GM12878 (cell line): ENCODE measurements at regions not wholly inside any gene's neighbourhood (a gene's known extent, or its start where the extent isn't known, plus 50 kb on each side); places are given as distances from the start of the nearest gene placed in this dataset.

ENCODE experiments used
- ATAC-seq: fragments of 200-7000 bp; cut with Tn5 transposase; 3 replicates; pipeline ENCODE4 v1.9.1; 2020; ENCODE audit warnings: mild to moderate bottlenecking, moderate library complexity
- BruUV-seq: library from RNA; stranded (reverse); fragments of 400-500 nt; replicated peaks from 2 replicates; lab custom pipeline; 2021; lab: Mats Ljungman, UMichigan
- CTCF ChIA-PET: fragments of 300-600 bp; sonication (Branson Sonifier 250); formaldehyde crosslinking; extraction: SDS; loops from one replicate; lab custom pipeline; 2021; ENCODE audit warnings: inconsistent platforms; lab: Yijun Ruan, JAX
- POLR2A ChIA-PET: fragments of 350-600 bp; formaldehyde crosslinking; extraction: SDS; loops from one replicate; lab custom pipeline; 2021; ENCODE audit warnings: inconsistent platforms; lab: Charles Lee
- RAD21 ChIA-PET: fragments of 300-600 bp; sonication (Branson Sonifier 250); formaldehyde crosslinking; loops from one replicate; lab custom pipeline; 2023; ENCODE audit warnings: antibody characterized with exemption; ENCODE audit not compliant: unreplicated experiment; lab: Charles Lee
- SMC1A ChIA-PET: fragments of 300-600 bp; sonication (Branson Sonifier 250); formaldehyde crosslinking; loops from one replicate; lab custom pipeline; 2023; ENCODE audit not compliant: unreplicated experiment, uncharacterized antibody; lab: Charles Lee
- DNase-seq: peaks from one replicate; pipeline ENCODE4 v3.0.0-alpha.2; 2011; ENCODE audit warnings: low read depth, low spot score
- FAIRE-seq: peaks from 3 replicates; lab custom pipeline; 2011; peaks lifted over from hg19 to GRCh38; lab: Jason Lieb, UNC
- H2AFZ ChIP-seq: 2 replicates; pipeline ENCODE4 v1.6.0; 2011; ENCODE audit warnings: low read depth, low read length, control low read depth; ENCODE audit not compliant: control insufficient read depth
- H3K27ac ChIP-seq: 2 replicates; pipeline ENCODE4 v1.5.1; 2011; ENCODE audit warnings: control low read depth; ENCODE audit not compliant: control insufficient read depth, insufficient read depth
- H3K27me3 ChIP-seq, 2 experiments: replicated peaks in 1 of 2; 2 replicates each; pipeline versions ENCODE4 v1.6.0 to v1.6.1; 2011; ENCODE audit warnings: low read length in 1 of 2; ENCODE audit not compliant: control insufficient read depth in 2 of 2, insufficient read depth in 2 of 2
- H3K36me3 ChIP-seq, 2 experiments: 2 replicates each; pipeline ENCODE4 v1.5.1; 2011; ENCODE audit warnings: low read length in 1 of 2; ENCODE audit not compliant: control insufficient read depth in 2 of 2, insufficient read depth in 2 of 2
- H3K4me1 ChIP-seq: 2 replicates; pipeline ENCODE4 v1.6.1; 2011; ENCODE audit warnings: mild to moderate bottlenecking, low read length, moderate library complexity, mixed read lengths; ENCODE audit not compliant: control insufficient read depth, insufficient read depth
- H3K4me2 ChIP-seq: 2 replicates; pipeline ENCODE4 v1.6.0; 2011; ENCODE audit warnings: control low read depth; ENCODE audit not compliant: control insufficient read depth, insufficient read depth
- H3K4me3 ChIP-seq: fragments of 200-600 bp; sonication (generic); 2 replicates; pipeline ENCODE4 v1.5.1; 2016
- H3K79me2 ChIP-seq: 2 replicates; pipeline ENCODE4 v1.6.0; 2011; ENCODE audit warnings: low read length; ENCODE audit not compliant: control insufficient read depth, insufficient read depth
- H3K9ac ChIP-seq: 2 replicates; pipeline ENCODE4 v1.8.0; 2011; ENCODE audit warnings: low read length, control low read depth, mixed read lengths; ENCODE audit not compliant: control insufficient read depth, insufficient read depth
- H3K9me3 ChIP-seq: replicated peaks from 3 replicates; pipeline ENCODE4 v1.5.1; 2011; ENCODE audit warnings: mild to moderate bottlenecking, low read length; ENCODE audit not compliant: control insufficient read depth, insufficient read depth
- H4K20me1 ChIP-seq: 2 replicates; pipeline ENCODE4 v1.6.0; 2011; ENCODE audit not compliant: control insufficient read depth, insufficient read depth
- BACH1 ChIP-seq: fragments of 450-650 bp; IDR thresholded peaks from 2 replicates; pipeline ENCODE4 v1.6.1; 2017; ENCODE audit warnings: mild to moderate bottlenecking, borderline replicate concordance
- BRCA1 ChIP-seq: IDR thresholded peaks from 2 replicates; pipeline ENCODE4 v1.6.1; 2011; ENCODE audit warnings: low read depth, low read length, improper control_type of control experiment
- CBFB ChIP-seq: IDR thresholded peaks from 2 replicates; pipeline ENCODE4 v1.6.1; 2016; ENCODE audit warnings: antibody characterized with exemption, low read depth
- CHD1 ChIP-seq: IDR thresholded peaks from 2 replicates; pipeline ENCODE4 v1.6.1; 2012; ENCODE audit warnings: low read depth, low read length, improper control_type of control experiment
- CREB1 ChIP-seq: IDR thresholded peaks from 2 replicates; pipeline ENCODE4 v1.6.1; 2012; ENCODE audit warnings: low read depth, mild to moderate bottlenecking, inconsistent platforms
- EGR1 ChIP-seq, 2 experiments: IDR thresholded peaks; 1 replicate in 1 of 2; 2 replicates in 1 of 2; pipeline ENCODE4 v1.6.1; 2011 to 2012; ENCODE audit warnings: low read depth in 2 of 2, low read length in 2 of 2, borderline replicate concordance in 1 of 2, mild to moderate bottlenecking in 1 of 2, moderate library complexity in 1 of 2
- EP300 ChIP-seq, 2 experiments: fragments of 150-350 bp in 1 of 2; IDR thresholded peaks; 2 replicates each; pipeline ENCODE4 v1.6.1; 2011 to 2012; ENCODE audit warnings: low read depth in 2 of 2, low read length in 2 of 2, borderline replicate concordance in 1 of 2, improper control_type of control experiment in 1 of 2, inconsistent platforms in 1 of 2; ENCODE audit not compliant: control insufficient read depth in 1 of 2
- MXI1 ChIP-seq: fragments of 150-350 bp; IDR thresholded peaks from 2 replicates; pipeline ENCODE4 v1.6.1; 2011; ENCODE audit warnings: low read depth, mild to moderate bottlenecking, inconsistent platforms, low read length, improper control_type of control experiment
- MYC ChIP-seq: IDR thresholded peaks from 2 replicates; pipeline ENCODE4 v1.6.1; 2011; ENCODE audit warnings: mild to moderate bottlenecking, low read length, moderate library complexity, inconsistent platforms; ENCODE audit not compliant: insufficient read depth, insufficient replicate concordance, insufficient read length, severe bottlenecking
- NR2F1 ChIP-seq: fragments of 450-650 bp; conservative IDR thresholded peaks from 2 replicates; pipeline ENCODE4 v1.6.1; 2017; ENCODE audit warnings: mild to moderate bottlenecking
- RAD21 ChIP-seq: IDR thresholded peaks from 2 replicates; pipeline ENCODE4 v1.6.1; 2011; ENCODE audit warnings: mild to moderate bottlenecking, low read depth, low read length, moderate library complexity; ENCODE audit not compliant: insufficient read depth
- RCOR1 ChIP-seq: conservative IDR thresholded peaks from 2 replicates; pipeline ENCODE4 v1.6.1; 2012; ENCODE audit warnings: low read depth, low read length, improper control_type of control experiment
- SMAD5 ChIP-seq: IDR thresholded peaks from 2 replicates; pipeline ENCODE4 v1.6.1; 2016; ENCODE audit warnings: antibody characterized with exemption, low read depth
- WRNIP1 ChIP-seq: IDR thresholded peaks from 2 replicates; pipeline ENCODE4 v1.6.1; 2011; ENCODE audit warnings: low read depth, low read length, improper control_type of control experiment, borderline replicate concordance
- YBX1 ChIP-seq: fragments of 450-650 bp; IDR thresholded peaks from 2 replicates; pipeline ENCODE4 v1.6.1; 2016; ENCODE audit warnings: antibody characterized with exemption
- WGBS: methylation state at CpG from one replicate; pipeline ENCODE4 v1.1.6; 2016; ENCODE audit warnings: low lambda C conversion rate; ENCODE audit not compliant: insufficient replicate concordance, insufficient coverage; ENCODE audit errors: missing lambda C conversion rate; 5-methylcytosine and 5-hydroxymethylcytosine counted together
- in situ Hi-C: fragments of 300-500 bp; cut with MboI; formaldehyde crosslinking; loops from 9 replicates; pipeline ENCODE4 v1.14.3; 2018; ENCODE audit warnings: mixed read lengths
- intact Hi-C: fragments of 100-400 bp; cut with micrococcal nuclease; formaldehyde crosslinking; loops from one replicate; pipeline ENCODE4 v1.14.2; 2022; ENCODE audit not compliant: unreplicated experiment
- TF ChIP-seq, protein P1 (sequence below): fragments of 450-650 bp; IDR thresholded peaks from 2 replicates; pipeline ENCODE4 v1.6.1; 2016; ENCODE audit warnings: mild to moderate bottlenecking
- TF ChIP-seq, protein P2 (sequence below): IDR thresholded peaks from 2 replicates; pipeline ENCODE4 v1.6.1; 2011; ENCODE audit warnings: low read depth, mild to moderate bottlenecking, low read length, moderate library complexity, borderline replicate concordance; ENCODE audit errors: extremely low read depth
- TF ChIP-seq, protein P3 (sequence below): IDR thresholded peaks from 2 replicates; pipeline ENCODE4 v1.6.1; 2012; ENCODE audit warnings: improper control_type of control experiment, low read depth, low read length; ENCODE audit not compliant: insufficient replicate concordance

DNA sequence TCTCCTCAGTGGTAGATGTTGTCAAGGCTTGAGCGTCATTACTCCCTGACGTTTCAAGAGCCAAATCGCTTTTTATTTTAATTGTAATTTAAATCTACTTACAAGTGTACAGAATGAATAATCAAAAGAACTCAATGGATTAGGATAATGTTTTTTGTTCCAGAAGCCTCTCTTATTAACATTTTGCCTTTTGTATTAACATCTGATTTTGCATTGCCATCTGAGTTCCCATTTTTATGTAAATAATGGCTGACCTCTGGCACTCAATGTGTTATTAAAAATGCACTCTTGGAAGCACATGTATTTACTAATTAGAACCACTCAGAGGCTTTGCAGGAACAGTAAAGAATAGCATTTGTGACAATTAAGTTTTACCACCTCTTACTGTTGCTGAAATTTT lies 411.0 kb downstream of the EPHA5 start:
- FAIRE-seq, result no peak
- SMC1A ChIA-PET, result no interaction called here
- Histone ChIP-seq H4K20me1 (no peaks in the 10 kb centered on the region), H3K27ac (no peak overlapping the region), H3K79me2 (no peaks in the 10 kb centered on the region), H3K9me3 (no peaks in the 10 kb centered on the region), H3K4me3 (no peak overlapping the region), H3K9ac (no peak overlapping the region), H3K4me1 (no peaks in the 10 kb centered on the region), H3K36me3 (no peaks in the 10 kb centered on the region), H3K27me3 (no peaks in the 10 kb centered on the region), H3K4me2 (no peak overlapping the region), H2AFZ (no peak overlapping the region)
- BruUV-seq, result no TSS peak
- in situ Hi-C loops, result no loop called here
- ATAC-seq, result no peak
- no peak for TF ChIP-seq MXI1
- no peak for TF ChIP-seq CHD1
- TF ChIP-seq, protein P1, sequence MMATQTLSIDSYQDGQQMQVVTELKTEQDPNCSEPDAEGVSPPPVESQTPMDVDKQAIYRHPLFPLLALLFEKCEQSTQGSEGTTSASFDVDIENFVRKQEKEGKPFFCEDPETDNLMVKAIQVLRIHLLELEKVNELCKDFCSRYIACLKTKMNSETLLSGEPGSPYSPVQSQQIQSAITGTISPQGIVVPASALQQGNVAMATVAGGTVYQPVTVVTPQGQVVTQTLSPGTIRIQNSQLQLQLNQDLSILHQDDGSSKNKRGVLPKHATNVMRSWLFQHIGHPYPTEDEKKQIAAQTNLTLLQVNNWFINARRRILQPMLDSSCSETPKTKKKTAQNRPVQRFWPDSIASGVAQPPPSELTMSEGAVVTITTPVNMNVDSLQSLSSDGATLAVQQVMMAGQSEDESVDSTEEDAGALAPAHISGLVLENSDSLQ, result no peak
- no peak for TF ChIP-seq MYC
- TF ChIP-seq NR2F1, result no peak
- TF ChIP-seq BACH1, result no peak
- no peak for TF ChIP-seq EGR1 (IDR thresholded peaks at IDR 0.05; ENCODE audit: borderline replicate concordance in 1 of 2, low read depth in 2 of 2, low read length in 2 of 2)
- no peak for TF ChIP-seq RCOR1
- TF ChIP-seq, protein P2, sequence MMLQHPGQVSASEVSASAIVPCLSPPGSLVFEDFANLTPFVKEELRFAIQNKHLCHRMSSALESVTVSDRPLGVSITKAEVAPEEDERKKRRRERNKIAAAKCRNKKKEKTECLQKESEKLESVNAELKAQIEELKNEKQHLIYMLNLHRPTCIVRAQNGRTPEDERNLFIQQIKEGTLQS, result no peak
- no peak for TF ChIP-seq SMAD5
- no peak for TF ChIP-seq CBFB
- no peak for TF ChIP-seq YBX1
- TF ChIP-seq BRCA1, result no peak
- no peak for TF ChIP-seq WRNIP1
- TF ChIP-seq EP300 (IDR thresholded peaks at IDR 0.05; ENCODE audit: borderline replicate concordance in 1 of 2, control insufficient read depth in 1 of 2, low read depth in 2 of 2, low read length in 2 of 2), result no peak
- TF ChIP-seq CREB1, result no peak
- TF ChIP-seq RAD21, result no peak
- TF ChIP-seq, protein P3, sequence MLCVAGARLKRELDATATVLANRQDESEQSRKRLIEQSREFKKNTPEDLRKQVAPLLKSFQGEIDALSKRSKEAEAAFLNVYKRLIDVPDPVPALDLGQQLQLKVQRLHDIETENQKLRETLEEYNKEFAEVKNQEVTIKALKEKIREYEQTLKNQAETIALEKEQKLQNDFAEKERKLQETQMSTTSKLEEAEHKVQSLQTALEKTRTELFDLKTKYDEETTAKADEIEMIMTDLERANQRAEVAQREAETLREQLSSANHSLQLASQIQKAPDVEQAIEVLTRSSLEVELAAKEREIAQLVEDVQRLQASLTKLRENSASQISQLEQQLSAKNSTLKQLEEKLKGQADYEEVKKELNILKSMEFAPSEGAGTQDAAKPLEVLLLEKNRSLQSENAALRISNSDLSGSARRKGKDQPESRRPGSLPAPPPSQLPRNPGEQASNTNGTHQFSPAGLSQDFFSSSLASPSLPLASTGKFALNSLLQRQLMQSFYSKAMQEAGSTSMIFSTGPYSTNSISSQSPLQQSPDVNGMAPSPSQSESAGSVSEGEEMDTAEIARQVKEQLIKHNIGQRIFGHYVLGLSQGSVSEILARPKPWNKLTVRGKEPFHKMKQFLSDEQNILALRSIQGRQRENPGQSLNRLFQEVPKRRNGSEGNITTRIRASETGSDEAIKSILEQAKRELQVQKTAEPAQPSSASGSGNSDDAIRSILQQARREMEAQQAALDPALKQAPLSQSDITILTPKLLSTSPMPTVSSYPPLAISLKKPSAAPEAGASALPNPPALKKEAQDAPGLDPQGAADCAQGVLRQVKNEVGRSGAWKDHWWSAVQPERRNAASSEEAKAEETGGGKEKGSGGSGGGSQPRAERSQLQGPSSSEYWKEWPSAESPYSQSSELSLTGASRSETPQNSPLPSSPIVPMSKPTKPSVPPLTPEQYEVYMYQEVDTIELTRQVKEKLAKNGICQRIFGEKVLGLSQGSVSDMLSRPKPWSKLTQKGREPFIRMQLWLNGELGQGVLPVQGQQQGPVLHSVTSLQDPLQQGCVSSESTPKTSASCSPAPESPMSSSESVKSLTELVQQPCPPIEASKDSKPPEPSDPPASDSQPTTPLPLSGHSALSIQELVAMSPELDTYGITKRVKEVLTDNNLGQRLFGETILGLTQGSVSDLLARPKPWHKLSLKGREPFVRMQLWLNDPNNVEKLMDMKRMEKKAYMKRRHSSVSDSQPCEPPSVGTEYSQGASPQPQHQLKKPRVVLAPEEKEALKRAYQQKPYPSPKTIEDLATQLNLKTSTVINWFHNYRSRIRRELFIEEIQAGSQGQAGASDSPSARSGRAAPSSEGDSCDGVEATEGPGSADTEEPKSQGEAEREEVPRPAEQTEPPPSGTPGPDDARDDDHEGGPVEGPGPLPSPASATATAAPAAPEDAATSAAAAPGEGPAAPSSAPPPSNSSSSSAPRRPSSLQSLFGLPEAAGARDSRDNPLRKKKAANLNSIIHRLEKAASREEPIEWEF, result no peak
- no peak for DNase-seq
- RAD21 ChIA-PET, result no interaction called here
- CTCF ChIA-PET, result no interaction called here
- POLR2A ChIA-PET, result no interaction called here
- WGBS, result 33% methylated on average over 3 of the region's 3 CpGs
- intact Hi-C loops, result no loop called here
